ENCODE measurements at regions not wholly inside any gene's neighbourhood (a gene's known extent, or its start where the extent isn't known, plus 50 kb on each side); places are given as distances from the start of the nearest gene placed in this dataset.
"Not testable (repeated sequence)": the region's sequence is repeated elsewhere in the genome, so short reads cannot be mapped to it uniquely, and the experiment has no call there.

- DNase-seq: no peak
Observed at GRCh38 chr20:22529150-22530019, 55.0 kb downstream of the FOXA2 start.

- DNase-seq: no peak
Observed at GRCh38 chr20:22526512-22527012, 57.8 kb downstream of the FOXA2 start.

- DNase-seq: no peak
Observed at GRCh38 chr20:22525821-22526220, 58.6 kb downstream of the FOXA2 start.

GRCh38 chr20:22525069-22525820 is 59.1 kb downstream of the FOXA2 start:
- no peak for DNase-seq

- no peak for DNase-seq
Observed at GRCh38 chr20:22524393-22525015, 59.9 kb downstream of the FOXA2 start.

- DNase-seq: no peak
Observed at GRCh38 chr20:22523499-22524392, 60.6 kb downstream of the FOXA2 start.

- DNase-seq: no peak
Observed at GRCh38 chr20:22523128-22523498, 61.3 kb downstream of the FOXA2 start.

- DNase-seq: no peak
Observed at GRCh38 chr20:22522701-22523100, 61.7 kb downstream of the FOXA2 start.

GRCh38 chr20:22521940-22522339 is 62.4 kb downstream of the FOXA2 start:
- DNase-seq: not testable (repeated sequence)

GRCh38 chr20:22520381-22520780 is 64.0 kb downstream of the FOXA2 start:
- no peak for DNase-seq

- DNase-seq: no peak
Observed at GRCh38 chr20:22515264-22515663, 69.1 kb downstream of the FOXA2 start.

- DNase-seq: no peak
Observed at GRCh38 chr20:22513574-22513973, 70.8 kb downstream of the FOXA2 start.

- no peak for DNase-seq
Observed at GRCh38 chr20:22512911-22513489, 71.4 kb downstream of the FOXA2 start.

GRCh38 chr20:22511943-22512910 is 72.1 kb downstream of the FOXA2 start:
- DNase-seq: no peak

GRCh38 chr20:22509843-22510147 is 74.6 kb downstream of the FOXA2 start:
- DNase-seq: no peak

- DNase-seq: no peak
Observed at GRCh38 chr20:22509090-22509842, 75.1 kb downstream of the FOXA2 start.

GRCh38 chr20:22508426-22508825 is 75.9 kb downstream of the FOXA2 start:
- DNase-seq: no peak

GRCh38 chr20:22507240-22507961 is 77.0 kb downstream of the FOXA2 start:
- DNase-seq: no peak

GRCh38 chr20:22506827-22507226 is 77.5 kb downstream of the FOXA2 start:
- no peak for DNase-seq
